ENCODE measurements at regions not wholly inside any gene's neighbourhood (a gene's known extent, or its start where the extent isn't known, plus 50 kb on each side); places are given as distances from the start of the nearest gene placed in this dataset.

GRCh38 chrX:85517994-85518718 is 138.7 kb upstream of the POF1B start:
- no peak for DNase-seq

- DNase-seq, result no peak
Observed at GRCh38 chrX:85516131-85516530, 136.7 kb upstream of the POF1B start.

- no peak for DNase-seq
Observed at GRCh38 chrX:85506871-85507270, 127.4 kb upstream of the POF1B start.

- DNase-seq, result no peak
Observed at GRCh38 chrX:85505801-85506200, 126.3 kb upstream of the POF1B start.

- DNase-seq, result no peak
Observed at GRCh38 chrX:85504381-85504780, 124.9 kb upstream of the POF1B start.

- no peak for DNase-seq
Observed at GRCh38 chrX:85503258-85504158, 124.0 kb upstream of the POF1B start.

GRCh38 chrX:85501349-85501748 is 121.9 kb upstream of the POF1B start:
- DNase-seq, result no peak

GRCh38 chrX:85499400-85499799 is 119.9 kb upstream of the POF1B start:
- DNase-seq, result no peak

GRCh38 chrX:85493821-85494220 is 114.4 kb upstream of the POF1B start:
- DNase-seq, result no peak

- no peak for DNase-seq
Observed at GRCh38 chrX:85454295-85454694, 74.8 kb upstream of the POF1B start.

- no peak for DNase-seq
Observed at GRCh38 chrX:85444613-85445012, 65.1 kb upstream of the POF1B start.

Measured in NCI-H1092 (cell line).